IMR-90 (cell line): ENCODE measurements at regions not wholly inside any gene's neighbourhood (a gene's known extent, or its start where the extent isn't known, plus 50 kb on each side); places are given as distances from the start of the nearest gene placed in this dataset.

ENCODE experiments used
- ATAC-seq: fragments of 200-7000 bp; cut with Tn5 transposase; 2 replicates; pipeline ENCODE4 v1.9.1; 2020; ENCODE audit warnings: low read depth, mild to moderate bottlenecking, moderate library complexity
- BruUV-seq: library from RNA; stranded (reverse); fragments of 400-500 nt; replicated peaks from 2 replicates; lab custom pipeline; 2021; lab: Mats Ljungman, UMichigan
- CTCF ChIA-PET: fragments of 300-600 bp; formaldehyde crosslinking; extraction: SDS; loops from one replicate; lab custom pipeline; 2021; ENCODE audit warnings: antibody characterized with exemption; lab: Yijun Ruan, JAX
- POLR2A ChIA-PET: fragments of 300-600 bp; sonication (Branson Sonifier 250); formaldehyde crosslinking; loops from one replicate; lab custom pipeline; 2022; ENCODE audit warnings: antibody characterized with exemption; ENCODE audit not compliant: unreplicated experiment; lab: Charles Lee
- DNase-seq: peaks from one replicate; pipeline ENCODE4 v3.0.0; 2013
- H2AFZ ChIP-seq: replicated peaks from 2 replicates; pipeline ENCODE3; 2013; ENCODE audit warnings: low read length, mild to moderate bottlenecking; ENCODE audit not compliant: poor library complexity
- H2AK5ac ChIP-seq: 2 replicates; pipeline ENCODE4 v1.6.1; 2013; ENCODE audit warnings: low read depth, low read length, inconsistent platforms
- H2AK9ac ChIP-seq: replicated peaks from 2 replicates; pipeline ENCODE3; 2013; ENCODE audit warnings: mild to moderate bottlenecking, low read depth, low read length, moderate library complexity; ENCODE audit not compliant: poor library complexity
- H2BK120ac ChIP-seq: 2 replicates; pipeline ENCODE4 v1.6.1; 2013; ENCODE audit warnings: low read depth, low read length, inconsistent platforms
- H2BK15ac ChIP-seq: 3 replicates; pipeline ENCODE4 v1.6.1; 2013; ENCODE audit warnings: low read depth, low read length, inconsistent platforms
- H2BK20ac ChIP-seq: 2 replicates; pipeline ENCODE4 v1.6.1; 2013; ENCODE audit warnings: low read depth, mild to moderate bottlenecking, inconsistent platforms, low read length, moderate library complexity
- H2BK5ac ChIP-seq: 2 replicates; pipeline ENCODE4 v1.6.1; 2013; ENCODE audit warnings: mild to moderate bottlenecking, low read depth, low read length, inconsistent platforms; ENCODE audit not compliant: poor library complexity, severe bottlenecking
- H3K14ac ChIP-seq: replicated peaks from 2 replicates; pipeline ENCODE4 v1.6.1; 2013; ENCODE audit warnings: low read depth, low read length, inconsistent platforms
- H3K18ac ChIP-seq: 2 replicates; pipeline ENCODE4 v1.6.1; 2013; ENCODE audit warnings: low read depth, low read length, control low read depth
- H3K23ac ChIP-seq: 2 replicates; pipeline ENCODE4 v1.6.1; 2013; ENCODE audit warnings: low read depth, low read length, inconsistent platforms
- H3K27ac ChIP-seq: 2 replicates; pipeline ENCODE4 v1.5.1; 2013; ENCODE audit warnings: mild to moderate bottlenecking, control low read depth, low read length; ENCODE audit not compliant: insufficient read depth
- H3K27me3 ChIP-seq: 2 replicates; pipeline ENCODE4 v1.6.1; 2013; ENCODE audit warnings: low read length; ENCODE audit not compliant: control insufficient read depth, insufficient read depth
- H3K36me3 ChIP-seq: 2 replicates; pipeline ENCODE4 v1.6.1; 2013; ENCODE audit warnings: low read length, mixed read lengths; ENCODE audit not compliant: control insufficient read depth, insufficient read depth
- H3K4ac ChIP-seq: 2 replicates; pipeline ENCODE4 v1.6.1; 2013; ENCODE audit warnings: low read depth, low read length, inconsistent platforms
- H3K4me1 ChIP-seq: 2 replicates; pipeline ENCODE4 v1.6.1; 2013; ENCODE audit warnings: low read length, mixed read lengths; ENCODE audit not compliant: control insufficient read depth, insufficient read depth
- H3K4me2 ChIP-seq: 2 replicates; pipeline ENCODE4 v1.6.1; 2013; ENCODE audit warnings: low read depth, mild to moderate bottlenecking, control low read depth, low read length, moderate library complexity
- H3K4me3 ChIP-seq: 2 replicates; pipeline ENCODE4 v1.5.1; 2013; ENCODE audit warnings: low read depth, mild to moderate bottlenecking, control low read depth, low read length, moderate library complexity; ENCODE audit not compliant: insufficient read depth
- H3K56ac ChIP-seq: 2 replicates; pipeline ENCODE4 v1.6.1; 2013; ENCODE audit warnings: low read length, inconsistent platforms; ENCODE audit not compliant: insufficient read depth; ENCODE audit errors: extremely low read depth
- H3K79me1 ChIP-seq, 2 experiments: 2 replicates each; pipeline ENCODE4 v1.6.1; 2013; ENCODE audit warnings: low read length in 2 of 2, inconsistent platforms in 1 of 2, low read depth in 1 of 2
- H3K9ac ChIP-seq: 2 replicates; pipeline ENCODE4 v1.6.1; 2013; ENCODE audit warnings: low read depth, low read length, control low read depth
- H3K9me1 ChIP-seq: 2 replicates; pipeline ENCODE4 v1.6.1; 2013; ENCODE audit warnings: low read length, inconsistent platforms; ENCODE audit not compliant: insufficient read depth
- H3K9me3 ChIP-seq: 2 replicates; pipeline ENCODE4 v1.6.1; 2013; ENCODE audit warnings: low read length; ENCODE audit not compliant: control insufficient read depth, insufficient read depth
- H4K20me1 ChIP-seq: 2 replicates; pipeline ENCODE4 v1.6.1; 2013; ENCODE audit warnings: low read length, inconsistent platforms; ENCODE audit not compliant: insufficient read depth
- H4K5ac ChIP-seq: 2 replicates; pipeline ENCODE4 v1.6.1; 2013; ENCODE audit warnings: mild to moderate bottlenecking, low read depth, low read length, control low read depth
- H4K8ac ChIP-seq, 2 experiments: 2 replicates each; pipeline ENCODE4 v1.6.1; 2013; ENCODE audit warnings: low read depth in 2 of 2, low read length in 2 of 2, control low read depth in 1 of 2, inconsistent platforms in 1 of 2
- H4K91ac ChIP-seq: 2 replicates; pipeline ENCODE4 v1.6.1; 2013; ENCODE audit warnings: low read depth, low read length, inconsistent platforms; ENCODE audit not compliant: insufficient read depth
- BHLHE40 ChIP-seq: fragments of 150-350 bp; IDR thresholded peaks from 2 replicates; pipeline ENCODE4 v1.6.1; 2016; ENCODE audit warnings: mild to moderate bottlenecking, low read depth, low read length
- CEBPB ChIP-seq: IDR thresholded peaks from 2 replicates; pipeline ENCODE4 v1.6.1; 2012; ENCODE audit warnings: low read depth, low read length, improper control_type of control experiment
- CHD1 ChIP-seq: IDR thresholded peaks from 2 replicates; pipeline ENCODE4 v1.6.1; 2012; ENCODE audit warnings: low read depth, low read length, improper control_type of control experiment
- CTCF ChIP-seq: conservative IDR thresholded peaks from 2 replicates; pipeline ENCODE4 v1.5.1; 2012; ENCODE audit warnings: mild to moderate bottlenecking, low read depth, low read length, improper control_type of control experiment
- ELK1 ChIP-seq: fragments of 150-350 bp; IDR thresholded peaks from 2 replicates; pipeline ENCODE4 v1.6.1; 2016; ENCODE audit warnings: low read depth, mild to moderate bottlenecking, low read length, moderate library complexity, borderline replicate concordance
- FOS ChIP-seq: fragments of 150-350 bp; IDR thresholded peaks from 2 replicates; pipeline ENCODE4 v1.6.1; 2016; ENCODE audit warnings: low read depth, low read length
- MAFK ChIP-seq: IDR thresholded peaks from 2 replicates; pipeline ENCODE4 v1.6.1; 2012; ENCODE audit warnings: low read depth, low read length, improper control_type of control experiment
- MAZ ChIP-seq: IDR thresholded peaks from 2 replicates; pipeline ENCODE4 v1.6.1; 2012; ENCODE audit warnings: low read depth, mild to moderate bottlenecking, low read length, improper control_type of control experiment, moderate library complexity, borderline replicate concordance
- MXI1 ChIP-seq: IDR thresholded peaks from 2 replicates; pipeline ENCODE4 v1.6.1; 2012; ENCODE audit warnings: low read depth, mild to moderate bottlenecking, low read length, moderate library complexity, borderline replicate concordance
- NFE2L2 ChIP-seq: fragments of 150-350 bp; IDR thresholded peaks from 2 replicates; pipeline ENCODE4 v1.6.1; 2016; ENCODE audit warnings: low read depth, mild to moderate bottlenecking, low read length
- POLR2A ChIP-seq: IDR thresholded peaks from 2 replicates; pipeline ENCODE4 v1.6.1; 2012; ENCODE audit warnings: mild to moderate bottlenecking, low read depth, low read length
- RAD21 ChIP-seq: IDR thresholded peaks from 2 replicates; pipeline ENCODE4 v1.6.1; 2012; ENCODE audit warnings: low read length, improper control_type of control experiment
- RCOR1 ChIP-seq: IDR thresholded peaks from 2 replicates; pipeline ENCODE4 v1.6.1; 2012; ENCODE audit warnings: mild to moderate bottlenecking, low read length, improper control_type of control experiment; ENCODE audit not compliant: insufficient replicate concordance
- RFX5 ChIP-seq: IDR thresholded peaks from 2 replicates; pipeline ENCODE4 v1.8.0; 2012; ENCODE audit warnings: low read depth, mild to moderate bottlenecking, low read length, moderate library complexity
- SMC3 ChIP-seq: fragments of 150-350 bp; IDR thresholded peaks from 2 replicates; pipeline ENCODE4 v1.6.1; 2016; ENCODE audit warnings: low read depth, mild to moderate bottlenecking, antibody characterized with exemption, low read length, moderate library complexity
- USF2 ChIP-seq: fragments of 150-350 bp; IDR thresholded peaks from 2 replicates; pipeline ENCODE4 v1.6.1; 2017; ENCODE audit warnings: mild to moderate bottlenecking, antibody characterized with exemption, low read length, low read depth
- WGBS, 2 experiments: methylation state at CpG; one replicate each; pipeline versions ENCODE4 v1.1.5 to v1.1.7; 2013; ENCODE audit warnings: missing lambda C conversion rate in 2 of 2; ENCODE audit not compliant: insufficient read length in 1 of 2; ENCODE audit errors: extremely low coverage in 2 of 2; 5-methylcytosine and 5-hydroxymethylcytosine counted together
- dilution Hi-C: fragments of 300-500 bp; cut with HindIII; formaldehyde crosslinking; loops from one replicate; pipeline ENCODE4 v1.14.3; 2018; ENCODE audit warnings: low sequenced_read_pairs; ENCODE audit not compliant: unreplicated experiment
- in situ Hi-C: fragments of 300-500 bp; cut with MboI; formaldehyde crosslinking; loops from 3 replicates; pipeline ENCODE4 v1.14.3; 2019; ENCODE audit warnings: low sequenced_read_pairs, inconsistent platforms, mixed read lengths
- intact Hi-C: fragments of 100-400 bp; cut with micrococcal nuclease; formaldehyde crosslinking; loops from 2 replicates; pipeline ENCODE4 v1.10.0; 2022

- Histone ChIP-seq H3K4ac (no peak overlapping the region), H2AK9ac (no peak overlapping the region), H3K4me1 (no peaks in the 10 kb centered on the region), H4K5ac (no peak overlapping the region), H2AFZ (no peak overlapping the region), H3K36me3 (no peaks in the 10 kb centered on the region), H3K27ac (no peak overlapping the region), H2BK120ac (no peak overlapping the region), H3K18ac (no peak overlapping the region), H3K9ac (no peak overlapping the region), H3K14ac (no peak overlapping the region), H3K56ac (no peak overlapping the region), H3K4me2 (no peak overlapping the region), H3K9me3 (no peaks in the 10 kb centered on the region; the same call in 1 of the 2 replicates), H4K20me1 (no peaks in the 10 kb centered on the region), H3K79me1 (no peaks in the 10 kb centered on the region), H2BK20ac (no peak overlapping the region), H2AK5ac (no peak overlapping the region), H3K9me1 (no peaks in the 10 kb centered on the region), H3K23ac (no peak overlapping the region), H4K91ac (no peak overlapping the region), H3K4me3 (no peak overlapping the region), H2BK15ac (no peak overlapping the region), H3K27me3 (no peaks in the 10 kb centered on the region), H2BK5ac (no peak overlapping the region), H4K8ac (no peak overlapping the region)
- ATAC-seq (no peak), DNase-seq (no peak)
- no TSS peak for BruUV-seq
- dilution Hi-C loops (no loop called here), in situ Hi-C loops (no loop called here), intact Hi-C loops (no loop called here)
- TF ChIP-seq RAD21, result no peak
- TF ChIP-seq CEBPB, result no peak
- TF ChIP-seq CHD1, result no peak
- TF ChIP-seq RCOR1, result no peak
- TF ChIP-seq SMC3, result no peak
- TF ChIP-seq NFE2L2, result no peak
- no peak for TF ChIP-seq BHLHE40
- no peak for TF ChIP-seq POLR2A
- TF ChIP-seq RFX5, result no peak
- TF ChIP-seq MAFK, result no peak
- TF ChIP-seq MAZ, result no peak
- no peak for TF ChIP-seq CTCF
- no peak for TF ChIP-seq USF2
- TF ChIP-seq FOS, result no peak
- no peak for TF ChIP-seq MXI1
- no peak for TF ChIP-seq ELK1
- WGBS, 2 experiments, result 100% methylated on average over 2 of the region's 3 CpGs; no CpG with 5 or more reads in 1 of the 2 experiments
- CTCF ChIA-PET, result no interaction called here
- POLR2A ChIA-PET, result no interaction called here
Observed at GRCh38 chr3:103796068-103796467, 1361.3 kb downstream of the ZPLD1 start.
